ENCODE measurements at regions not wholly inside any gene's neighbourhood (a gene's known extent, or its start where the extent isn't known, plus 50 kb on each side); places are given as distances from the start of the nearest gene placed in this dataset.

GRCh38 chr11:8828046-8828445 is 82.9 kb upstream of the AKIP1 start:
- no peak for DNase-seq

DNA sequence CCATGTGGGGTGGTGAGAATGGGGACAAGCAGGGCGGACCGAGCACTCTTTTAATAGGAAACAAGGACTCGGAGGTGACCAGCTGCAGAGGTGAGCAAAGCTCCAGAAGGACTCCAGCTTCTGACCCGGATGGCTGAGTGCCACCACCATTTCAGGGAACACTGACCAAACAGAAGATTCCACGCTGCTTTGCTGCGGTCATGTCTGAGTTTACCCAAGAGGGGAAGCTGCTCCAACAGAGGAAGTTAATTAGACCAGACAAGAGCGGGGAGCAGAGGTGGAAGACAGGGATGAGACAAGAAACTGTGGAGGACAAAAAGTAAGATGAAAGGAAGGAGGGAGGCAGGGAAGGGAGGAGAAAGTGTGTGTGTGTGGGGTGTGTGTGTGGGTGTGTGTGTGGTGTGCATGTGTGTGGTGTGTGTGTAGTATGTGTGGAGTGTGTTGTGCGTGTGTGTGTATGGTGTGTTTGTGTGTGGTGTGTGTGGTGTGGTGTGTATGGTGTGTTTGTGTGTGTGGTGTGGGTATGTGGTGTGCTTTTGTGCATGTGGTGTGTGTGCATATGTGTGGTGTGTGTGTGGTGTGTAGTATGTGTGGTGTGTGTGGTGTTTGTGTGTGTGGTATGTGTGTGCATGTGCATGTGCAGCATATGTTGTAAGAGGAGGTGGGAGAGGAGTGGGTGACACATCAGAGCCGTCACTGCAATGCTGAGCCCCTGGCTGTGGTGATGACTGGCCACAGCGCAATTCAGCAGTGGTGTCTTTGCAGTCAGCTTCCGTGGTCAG is 82.2 kb upstream of the AKIP1 start:
- DNase-seq, result no peak

- DNase-seq, result no peak
These were observed 81.4 kb upstream of the AKIP1 start for GRCh38 chr11:8829556-8829955.

- DNase-seq, result no peak
These were observed 80.3 kb upstream of the AKIP1 start for GRCh38 chr11:8830641-8831040.

DNA sequence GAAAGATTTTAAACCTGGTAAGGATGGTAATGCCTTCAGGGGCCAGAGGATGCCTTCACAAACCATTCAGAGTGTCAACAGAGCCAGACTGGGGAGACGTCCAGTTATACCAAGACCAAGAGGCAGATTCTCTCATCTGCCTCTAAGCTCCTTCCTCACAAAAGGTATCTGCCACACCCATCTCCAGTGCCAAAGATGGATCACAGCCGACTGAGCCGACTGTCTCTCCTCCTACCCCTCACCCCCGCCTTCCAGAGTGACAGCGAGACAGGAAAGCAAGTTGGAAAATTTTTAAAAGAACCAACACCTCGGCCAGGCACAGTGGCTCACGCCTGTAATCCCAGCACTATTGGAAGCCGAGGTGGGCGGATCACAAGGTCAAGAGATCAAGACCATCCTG is 79.1 kb upstream of the AKIP1 start:
- no peak for DNase-seq

DNA sequence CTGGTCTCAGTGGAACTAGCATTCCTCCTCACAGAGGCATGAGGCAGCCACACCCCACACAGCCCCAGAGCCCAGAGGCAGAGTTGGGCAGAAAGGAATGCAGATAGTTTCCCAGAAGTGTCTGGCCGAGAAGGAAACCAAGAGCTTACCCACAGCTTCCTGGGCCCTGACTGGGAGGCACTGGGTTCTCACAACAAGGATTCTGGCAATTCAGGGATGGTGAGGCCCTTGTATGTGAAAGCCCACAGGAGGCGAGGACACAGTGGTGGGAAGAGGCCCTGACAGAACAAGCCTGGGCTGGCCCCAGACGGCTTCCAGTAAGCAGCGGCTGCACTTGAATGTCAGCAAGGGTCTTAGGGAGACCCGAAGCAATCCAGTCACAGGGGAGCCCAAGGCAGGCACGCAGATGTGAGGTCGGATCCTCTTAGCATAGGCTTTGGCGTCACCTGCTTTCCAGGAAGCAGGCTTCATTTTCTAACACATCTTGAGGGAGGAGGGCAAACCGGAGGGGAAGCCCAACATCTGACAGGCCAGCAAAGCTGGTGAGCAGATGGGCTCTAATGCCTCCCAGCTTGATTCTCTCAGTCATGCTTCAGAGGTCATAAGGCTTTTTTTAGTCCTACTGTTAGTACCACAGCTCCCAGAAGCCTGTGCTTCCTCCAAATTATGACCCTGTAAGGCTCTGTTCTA is 78.3 kb upstream of the AKIP1 start:
- DNase-seq, result no peak

DNA sequence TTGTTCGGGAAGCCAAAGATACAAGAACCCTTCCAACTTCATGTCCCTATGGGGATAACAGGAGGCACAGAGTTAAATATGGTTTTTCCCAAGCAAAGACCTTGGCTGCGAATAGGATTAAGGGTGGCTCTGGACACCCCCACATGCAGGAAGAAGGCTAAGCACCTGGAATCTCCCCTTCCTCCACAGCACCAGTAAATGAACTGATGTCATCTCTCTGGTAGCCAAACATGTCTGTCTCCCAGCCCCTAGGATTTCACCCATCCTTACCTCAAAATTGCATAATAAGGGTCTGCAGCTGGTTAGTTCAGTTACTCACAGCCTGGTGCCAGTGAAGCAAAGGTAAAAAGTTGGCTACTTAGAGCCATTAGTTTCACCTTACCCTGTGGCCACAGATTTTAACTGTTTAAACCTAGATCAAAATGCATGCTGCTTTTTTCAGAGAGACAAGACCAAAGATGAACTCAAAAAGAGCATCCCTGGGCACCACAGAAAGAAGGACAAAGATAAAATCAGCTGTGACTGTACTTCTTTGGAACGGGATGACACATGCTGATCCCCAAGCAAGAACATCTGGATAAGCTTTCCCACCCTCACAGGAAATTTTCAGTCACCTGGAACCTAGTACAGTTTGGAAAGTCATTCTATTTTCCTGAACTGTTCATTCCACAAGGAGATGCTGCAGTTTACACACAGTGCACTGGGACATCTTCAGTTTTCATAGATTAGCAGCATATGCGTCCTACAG is 77.2 kb upstream of the AKIP1 start:
- DNase-seq, result no peak

- DNase-seq, result no peak
These were observed 76.6 kb upstream of the AKIP1 start for GRCh38 chr11:8834379-8834778.

GRCh38 chr11:8838248-8838647 is 72.7 kb upstream of the AKIP1 start:
- DNase-seq, result no peak

DNA sequence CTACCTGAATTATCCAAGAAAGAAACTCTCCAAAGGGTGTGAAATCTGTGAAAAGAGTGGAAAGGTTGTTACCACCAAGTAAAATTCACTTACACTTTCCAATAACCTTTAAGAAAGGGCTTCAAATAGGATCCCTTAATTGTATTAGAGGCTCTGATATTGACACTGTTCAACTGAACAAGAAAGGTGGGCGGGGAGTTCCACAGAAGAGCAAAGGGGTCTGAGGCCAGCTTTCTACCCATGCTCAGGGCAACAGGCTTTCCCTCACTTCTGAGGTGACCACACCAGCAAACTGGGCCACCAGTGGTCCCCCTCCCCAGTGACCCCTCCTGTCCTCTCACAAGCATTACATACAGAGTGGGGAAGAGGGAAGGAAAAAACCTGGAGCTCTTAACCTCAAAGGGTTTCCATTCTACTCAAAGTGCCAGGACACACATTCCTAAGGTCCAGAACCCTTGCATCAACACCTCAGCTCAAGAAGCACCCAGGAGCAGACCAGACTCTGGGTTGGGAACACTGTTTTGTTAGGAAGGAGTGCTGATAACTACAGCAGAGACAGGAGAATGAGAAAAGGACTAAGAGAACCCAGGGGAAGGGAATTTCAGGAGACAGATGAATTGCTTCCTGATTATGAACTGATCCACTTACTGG is 71.6 kb upstream of the AKIP1 start:
- no peak for DNase-seq

GRCh38 chr11:8839957-8840945 is 70.7 kb upstream of the AKIP1 start:
- no peak for DNase-seq

GRCh38 chr11:8841899-8842298 is 69.1 kb upstream of the AKIP1 start:
- DNase-seq, result no peak

- DNase-seq, result no peak
These were observed 52.2 kb upstream of the AKIP1 start for GRCh38 chr11:8858808-8859207.

Measured in CD4-positive, alpha-beta T cell treated with Interferon gamma for 1 hour (primary cell).